ENCODE measurements at regions not wholly inside any gene's neighbourhood (a gene's known extent, or its start where the extent isn't known, plus 50 kb on each side); places are given as distances from the start of the nearest gene placed in this dataset.

DNA sequence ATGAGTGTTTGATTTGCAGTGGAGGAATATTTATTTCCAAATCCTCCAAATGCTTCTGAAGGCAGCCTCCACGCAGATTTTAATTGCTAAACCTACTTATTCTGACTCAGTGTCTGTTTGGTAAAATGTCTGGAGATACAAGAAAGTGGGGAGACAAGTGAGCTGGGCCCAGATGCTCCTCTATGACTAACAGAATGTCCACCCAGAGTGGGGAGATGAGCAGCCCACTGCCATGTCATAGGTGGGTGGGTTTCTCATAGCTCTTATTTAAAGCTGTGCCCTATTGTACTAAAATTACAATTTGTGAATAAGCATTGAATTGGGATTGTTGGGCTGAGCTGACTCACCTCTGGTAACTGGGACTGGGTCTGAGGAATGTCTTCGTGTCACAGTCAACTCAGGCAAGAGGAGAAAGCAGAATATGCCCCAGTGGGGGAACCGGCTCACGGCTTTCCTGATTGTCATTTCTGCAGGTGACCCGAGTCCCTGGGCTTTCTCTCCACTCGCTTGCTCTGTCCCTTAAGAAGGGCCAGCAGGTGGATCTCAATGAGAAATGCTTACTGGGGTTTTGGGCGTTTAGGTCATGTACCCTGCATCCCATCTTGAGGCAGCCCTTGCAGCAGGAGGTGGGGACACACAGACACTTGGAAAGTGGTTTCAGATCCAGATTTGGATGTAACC lies 116.3 kb upstream of the SPRED2 start:
- TF ChIP-seq, protein P1, sequence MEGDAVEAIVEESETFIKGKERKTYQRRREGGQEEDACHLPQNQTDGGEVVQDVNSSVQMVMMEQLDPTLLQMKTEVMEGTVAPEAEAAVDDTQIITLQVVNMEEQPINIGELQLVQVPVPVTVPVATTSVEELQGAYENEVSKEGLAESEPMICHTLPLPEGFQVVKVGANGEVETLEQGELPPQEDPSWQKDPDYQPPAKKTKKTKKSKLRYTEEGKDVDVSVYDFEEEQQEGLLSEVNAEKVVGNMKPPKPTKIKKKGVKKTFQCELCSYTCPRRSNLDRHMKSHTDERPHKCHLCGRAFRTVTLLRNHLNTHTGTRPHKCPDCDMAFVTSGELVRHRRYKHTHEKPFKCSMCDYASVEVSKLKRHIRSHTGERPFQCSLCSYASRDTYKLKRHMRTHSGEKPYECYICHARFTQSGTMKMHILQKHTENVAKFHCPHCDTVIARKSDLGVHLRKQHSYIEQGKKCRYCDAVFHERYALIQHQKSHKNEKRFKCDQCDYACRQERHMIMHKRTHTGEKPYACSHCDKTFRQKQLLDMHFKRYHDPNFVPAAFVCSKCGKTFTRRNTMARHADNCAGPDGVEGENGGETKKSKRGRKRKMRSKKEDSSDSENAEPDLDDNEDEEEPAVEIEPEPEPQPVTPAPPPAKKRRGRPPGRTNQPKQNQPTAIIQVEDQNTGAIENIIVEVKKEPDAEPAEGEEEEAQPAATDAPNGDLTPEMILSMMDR (IDR thresholded peaks at IDR 0.05) = no peak
- TF ChIP-seq POLR2A (IDR thresholded peaks at IDR 0.05) = no peak
